Activated CD8-positive, alpha-beta memory T cell treated with anti-CD3 and anti-CD28 coated beads, Interleukin-2, amount 50 U/mL, for 48 hours (primary cell): ENCODE measurements at regions not wholly inside any gene's neighbourhood (a gene's known extent, or its start where the extent isn't known, plus 50 kb on each side); places are given as distances from the start of the nearest gene placed in this dataset.

Experiments used
- DNase-seq: peaks from one replicate; pipeline ENCODE4 v3.0.0-alpha.2; 2020

GRCh38 chr20:22214296-22214695 lies 370.1 kb downstream of the FOXA2 start:
- no peak for DNase-seq

- no peak for DNase-seq
These were observed 371.1 kb downstream of the FOXA2 start for GRCh38 chr20:22213271-22213670.

GRCh38 chr20:22207280-22207679 lies 377.1 kb downstream of the FOXA2 start:
- DNase-seq, result no peak

- no peak for DNase-seq
These were observed 379.6 kb downstream of the FOXA2 start for GRCh38 chr20:22204801-22205200.

GRCh38 chr20:22182148-22182547 lies 402.2 kb downstream of the FOXA2 start:
- no peak for DNase-seq

- no peak for DNase-seq
These were observed 404.1 kb downstream of the FOXA2 start for GRCh38 chr20:22180244-22180643.

GRCh38 chr20:22160101-22160652 lies 424.2 kb downstream of the FOXA2 start:
- DNase-seq, result no peak

- no peak for DNase-seq
These were observed 425.1 kb downstream of the FOXA2 start for GRCh38 chr20:22159276-22159675.

- no peak for DNase-seq
These were observed 422.1 kb downstream of the PAX1 start for GRCh38 chr20:22127587-22127986.

- DNase-seq, result no peak
These were observed 401.0 kb downstream of the PAX1 start for GRCh38 chr20:22106308-22106938.

GRCh38 chr20:22101606-22102005 lies 396.1 kb downstream of the PAX1 start:
- DNase-seq, result no peak

- DNase-seq, result no peak
These were observed 395.2 kb downstream of the PAX1 start for GRCh38 chr20:22100686-22101085.

- DNase-seq, result no peak
These were observed 393.9 kb downstream of the PAX1 start for GRCh38 chr20:22099348-22099747.

GRCh38 chr20:22098511-22098910 lies 393.0 kb downstream of the PAX1 start:
- DNase-seq, result no peak

- DNase-seq, result no peak
These were observed 387.7 kb downstream of the PAX1 start for GRCh38 chr20:22093122-22093521.

- DNase-seq, result no peak
These were observed 383.4 kb downstream of the PAX1 start for GRCh38 chr20:22088882-22089281.

GRCh38 chr20:22080985-22081384 lies 375.5 kb downstream of the PAX1 start:
- DNase-seq, result no peak

GRCh38 chr20:22074635-22075034 lies 369.2 kb downstream of the PAX1 start:
- DNase-seq, result no peak

- no peak for DNase-seq
These were observed 366.4 kb downstream of the PAX1 start for GRCh38 chr20:22071841-22072240.

- no peak for DNase-seq
These were observed 365.2 kb downstream of the PAX1 start for GRCh38 chr20:22070610-22071058.

- DNase-seq, result no peak
These were observed 358.3 kb downstream of the PAX1 start for GRCh38 chr20:22063753-22064152.

GRCh38 chr20:22062874-22063273 lies 357.4 kb downstream of the PAX1 start:
- DNase-seq, result no peak

- DNase-seq, result no peak
These were observed 355.1 kb downstream of the PAX1 start for GRCh38 chr20:22060610-22061009.

GRCh38 chr20:22058746-22059145 lies 353.3 kb downstream of the PAX1 start:
- DNase-seq, result no peak

- no peak for DNase-seq
These were observed 350.5 kb downstream of the PAX1 start for GRCh38 chr20:22055981-22056380.
